DMS79 (cell line): ENCODE measurements at regions not wholly inside any gene's neighbourhood (a gene's known extent, or its start where the extent isn't known, plus 50 kb on each side); places are given as distances from the start of the nearest gene placed in this dataset.
"Not testable (repeated sequence)": the region's sequence is repeated elsewhere in the genome, so short reads cannot be mapped to it uniquely, and the experiment has no call there.

Source experiments
- DNase-seq: peaks from one replicate; lab custom pipeline; 2025; lab: John Stamatoyannopoulos, UW

DNA sequence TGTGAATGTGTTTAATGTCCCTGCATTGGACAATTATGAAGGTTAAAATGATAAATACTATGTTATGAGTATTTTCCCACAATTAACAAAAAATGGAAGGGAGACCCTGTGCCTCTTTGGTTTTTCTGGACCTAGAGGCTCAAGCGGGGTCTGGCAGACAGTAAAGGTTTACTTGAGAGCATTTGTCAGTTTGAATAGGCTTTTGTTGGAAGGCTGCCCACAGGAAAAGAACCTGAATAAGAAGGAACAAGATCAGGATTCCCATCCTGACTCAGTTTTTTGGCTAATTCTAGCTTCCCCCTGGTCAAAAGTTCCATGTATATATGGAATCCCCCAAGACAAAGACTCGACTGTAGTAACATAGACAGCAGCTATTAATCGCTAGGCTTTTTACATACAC, 150.9 kb upstream of the JUN start:
- DNase-seq = no peak

DNA sequence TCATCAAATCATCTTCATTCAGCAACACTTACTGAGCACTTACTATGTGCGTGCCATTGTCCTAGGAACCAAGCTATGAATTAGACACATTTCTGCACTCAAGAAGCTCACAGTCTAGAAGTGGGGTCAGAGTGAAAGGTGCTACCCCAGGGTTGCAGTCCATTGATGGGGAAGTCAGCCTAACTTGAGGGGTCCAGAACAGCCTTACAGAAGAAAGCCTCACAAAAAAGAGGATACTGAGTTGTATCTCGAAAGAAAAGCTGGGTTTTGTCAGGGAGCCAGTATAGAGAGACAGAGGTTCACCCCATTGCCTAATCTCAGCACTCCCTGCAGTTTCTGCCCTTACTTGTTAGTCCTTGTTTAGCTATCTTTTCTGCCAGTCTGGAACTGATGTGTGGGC, 153.1 kb upstream of the JUN start:
- no peak for DNase-seq

DNA sequence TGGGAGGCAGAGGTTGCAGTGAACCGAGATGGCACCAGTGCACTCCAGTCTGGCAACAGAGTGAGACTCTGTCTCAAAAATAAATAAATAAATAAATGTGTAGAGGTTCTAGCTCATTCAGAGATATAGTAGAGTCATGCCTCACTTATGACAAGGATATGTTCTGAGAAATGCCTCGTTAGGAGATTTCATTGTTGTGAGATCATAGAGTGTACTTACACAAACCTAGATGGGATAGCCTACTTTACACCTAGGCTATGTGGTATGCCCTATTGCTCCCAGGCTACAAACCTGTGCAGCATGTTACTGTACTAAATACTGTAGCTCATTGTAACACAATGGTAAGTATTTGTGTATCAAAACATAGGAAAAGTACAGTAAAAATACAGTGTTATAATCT, 155.3 kb upstream of the JUN start:
- DNase-seq = no peak

DNA sequence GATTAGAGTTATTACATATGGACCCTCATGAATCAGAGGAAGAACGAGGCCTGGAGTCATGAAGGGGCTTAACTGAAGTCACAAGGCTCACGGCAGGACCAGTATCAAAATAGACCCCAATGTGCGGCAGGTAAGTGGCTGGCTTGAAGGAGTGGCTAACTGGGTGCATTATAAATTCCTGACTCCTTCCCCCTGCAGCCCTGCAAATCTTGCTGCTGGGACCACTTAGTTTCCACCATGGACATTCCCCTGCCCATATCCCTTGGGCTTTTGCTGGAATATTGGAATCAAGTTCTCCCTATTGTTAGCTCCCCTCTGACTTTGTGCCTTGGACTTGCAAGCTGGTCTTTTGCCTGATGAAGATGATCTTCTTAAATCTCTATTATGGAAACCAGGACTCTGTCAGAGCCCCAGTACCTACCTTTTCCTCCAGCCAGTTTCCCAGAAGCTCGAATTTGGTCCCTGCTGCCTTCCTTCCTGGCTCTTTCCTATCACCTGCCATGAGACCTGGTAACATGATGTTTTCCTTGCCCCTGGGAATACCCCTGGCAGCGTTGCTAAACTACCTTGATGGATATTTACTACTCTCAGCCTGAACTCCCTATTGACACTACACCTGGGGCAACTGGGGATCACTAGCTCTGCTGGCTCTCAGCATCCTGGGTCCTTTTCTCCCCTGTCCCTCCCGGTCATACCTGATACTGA, 156.0 kb upstream of the JUN start:
- no peak for DNase-seq

DNA sequence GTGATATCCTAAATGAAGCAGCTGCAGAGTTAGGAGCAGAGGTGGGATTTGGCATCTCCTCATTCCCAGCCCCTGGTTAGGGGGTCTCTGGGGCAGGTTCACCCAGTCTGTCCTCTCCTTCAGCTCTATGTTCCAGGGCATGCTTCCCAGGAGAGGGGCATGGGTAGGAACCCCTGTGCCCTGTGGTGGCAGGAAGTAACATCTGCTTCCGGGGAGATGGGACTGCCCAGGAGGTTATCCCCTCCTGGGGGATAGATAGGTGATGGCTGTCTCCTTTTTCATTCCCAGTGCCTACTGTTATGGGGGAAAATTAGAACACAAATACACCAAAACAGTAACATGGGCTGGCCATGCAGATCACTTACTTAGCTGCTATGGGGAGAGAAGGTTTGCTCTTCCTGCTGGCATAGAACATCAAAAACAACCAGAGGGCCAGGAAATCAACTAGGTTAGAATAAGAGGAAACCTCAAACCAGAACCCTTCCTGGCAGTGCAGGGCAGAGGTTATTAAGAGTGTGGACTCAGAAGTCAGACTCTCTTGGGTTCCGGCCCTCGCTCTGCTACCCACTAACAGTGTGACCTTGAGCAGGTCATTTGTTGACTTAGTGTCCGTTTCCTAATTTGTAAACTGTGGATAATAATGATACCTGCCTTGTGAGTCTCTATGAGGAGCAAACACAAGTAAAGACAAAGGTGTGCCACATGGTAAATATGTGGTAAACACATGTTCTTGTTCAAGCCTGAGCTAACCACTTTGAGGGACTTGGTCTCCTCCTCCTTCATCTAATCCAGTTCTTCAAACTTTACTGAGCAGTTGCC, 157.8 kb upstream of the JUN start:
- DNase-seq = no peak

DNA sequence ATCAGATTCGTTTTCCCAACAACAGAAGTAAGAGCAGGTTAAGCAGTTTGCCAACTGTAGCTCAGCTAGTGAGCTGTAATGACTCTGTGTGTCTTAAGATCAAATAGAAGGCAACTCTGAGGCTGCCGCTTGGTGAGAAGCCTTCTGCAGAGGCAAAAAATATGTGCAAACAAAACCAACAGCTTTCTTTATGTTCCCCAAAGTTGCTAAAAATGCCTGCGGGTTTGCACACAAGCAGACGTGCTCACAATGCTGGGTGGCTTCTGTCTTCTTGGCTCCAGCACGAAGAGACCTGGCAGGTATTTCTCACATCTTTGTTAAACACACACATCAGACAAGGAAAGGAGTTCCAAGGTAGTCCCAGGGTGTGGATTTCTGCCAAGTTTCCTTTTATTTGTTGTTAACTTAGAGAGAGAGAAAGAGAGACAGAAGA, 158.9 kb upstream of the JUN start:
- DNase-seq = no peak

DNA sequence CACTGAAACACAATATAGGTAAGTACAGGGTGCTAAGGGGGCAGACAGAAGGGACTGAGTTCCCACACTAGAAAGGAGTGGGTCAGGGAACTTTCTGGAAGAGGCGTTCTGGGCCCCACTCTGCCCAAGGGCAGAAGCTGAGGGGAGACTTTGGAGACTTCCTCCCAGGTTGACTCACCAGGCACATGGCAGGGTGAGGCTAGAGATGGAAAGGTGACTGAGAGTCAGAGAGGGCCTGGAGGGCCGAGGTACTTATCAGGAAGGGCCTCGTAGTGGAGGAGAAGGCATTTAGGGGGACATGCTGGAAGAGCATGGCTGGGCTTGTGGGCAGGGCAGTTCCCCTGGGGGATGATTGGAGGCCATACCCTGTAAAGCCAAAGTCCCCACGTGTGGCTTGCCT, 159.9 kb upstream of the JUN start:
- no peak for DNase-seq

DNA sequence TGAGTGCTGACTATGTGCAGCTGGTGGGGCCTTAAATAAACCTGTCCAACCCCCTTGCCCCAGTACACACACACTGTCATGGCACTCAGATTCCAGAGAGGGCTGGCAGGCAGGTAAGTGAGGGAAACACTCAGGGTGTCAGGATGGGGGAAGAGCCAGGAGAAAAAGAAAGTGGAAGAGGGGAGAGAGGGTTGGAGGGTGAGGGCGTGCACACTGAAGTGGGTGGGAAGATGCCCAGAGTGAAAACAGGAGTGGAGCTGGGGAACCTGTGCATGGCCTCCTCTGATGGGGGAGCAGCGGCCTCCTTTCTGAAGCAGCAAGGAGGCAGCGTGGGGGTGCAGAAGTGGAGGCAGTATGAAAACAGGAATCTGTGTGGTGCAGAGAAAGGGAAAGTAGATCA, 160.6 kb upstream of the JUN start:
- no peak for DNase-seq

DNA sequence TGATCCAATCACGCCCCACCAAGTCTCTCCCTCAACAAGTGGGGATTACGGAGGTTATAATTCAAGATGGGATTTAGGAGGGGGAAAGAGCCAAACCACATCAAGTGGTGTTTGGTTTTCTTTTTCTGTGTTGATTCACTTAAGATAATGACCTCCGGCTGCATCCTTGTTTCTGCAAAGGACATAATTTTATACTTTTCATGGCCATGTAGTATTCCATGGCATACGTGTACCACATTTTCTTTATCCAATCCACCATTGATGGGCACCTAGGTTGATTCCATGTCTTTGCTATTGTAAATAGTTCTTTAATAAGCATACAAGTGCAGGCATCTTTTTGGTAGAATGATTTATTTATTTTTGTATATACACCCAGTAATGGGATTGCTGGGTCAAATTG, 162.5 kb upstream of the JUN start:
- DNase-seq = no peak

DNA sequence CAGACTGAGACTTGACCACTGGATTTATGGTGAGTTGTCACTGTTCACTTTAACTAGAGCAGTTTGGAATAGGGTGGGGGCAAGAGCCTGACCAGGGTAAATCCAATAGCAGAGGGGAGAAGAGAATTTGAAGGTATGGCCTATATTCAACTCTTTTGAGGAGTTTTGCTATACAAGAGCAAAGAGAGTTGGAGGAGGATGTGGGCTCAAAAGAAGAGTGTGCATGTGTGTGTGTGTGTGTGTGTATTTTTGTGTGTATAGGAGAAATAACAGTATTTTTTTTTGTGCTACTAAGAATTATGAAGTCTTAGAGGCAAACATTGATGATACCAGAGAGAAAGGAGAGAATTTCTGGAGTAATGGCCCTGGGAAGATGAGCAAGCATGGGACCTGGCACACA, 164.8 kb upstream of the JUN start:
- DNase-seq = no peak

DNA sequence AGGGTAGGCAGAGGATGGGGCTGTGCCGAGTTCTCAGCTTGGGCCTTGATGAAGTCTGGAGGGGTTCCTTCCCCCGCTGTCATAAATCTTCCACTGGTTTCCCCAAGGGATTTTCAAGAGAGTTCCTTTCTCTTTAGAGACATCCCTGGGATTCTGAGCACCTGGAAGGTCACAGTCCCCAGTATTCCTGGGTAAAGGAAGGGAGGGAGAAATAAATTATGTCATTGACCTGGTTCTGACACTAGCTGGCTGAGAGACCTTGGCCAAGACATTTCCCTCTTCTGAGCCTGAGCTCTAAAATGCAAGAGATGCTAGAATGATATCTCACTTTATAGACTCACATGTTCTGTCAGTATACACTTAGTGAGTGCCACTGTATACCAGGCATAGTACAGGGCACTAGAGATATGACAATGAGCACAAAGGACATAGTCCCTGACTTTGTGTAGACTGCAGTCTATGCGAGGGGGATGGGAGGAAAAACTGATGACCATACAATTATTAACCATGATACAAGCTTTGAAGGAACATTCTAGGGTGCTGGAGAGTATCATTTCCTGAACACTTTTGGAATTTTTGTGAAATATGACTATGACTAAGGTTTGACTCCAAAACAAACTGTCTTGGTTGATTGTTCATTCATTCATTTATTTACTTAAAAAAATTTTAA, 165.8 kb upstream of the JUN start:
- DNase-seq = no peak

DNA sequence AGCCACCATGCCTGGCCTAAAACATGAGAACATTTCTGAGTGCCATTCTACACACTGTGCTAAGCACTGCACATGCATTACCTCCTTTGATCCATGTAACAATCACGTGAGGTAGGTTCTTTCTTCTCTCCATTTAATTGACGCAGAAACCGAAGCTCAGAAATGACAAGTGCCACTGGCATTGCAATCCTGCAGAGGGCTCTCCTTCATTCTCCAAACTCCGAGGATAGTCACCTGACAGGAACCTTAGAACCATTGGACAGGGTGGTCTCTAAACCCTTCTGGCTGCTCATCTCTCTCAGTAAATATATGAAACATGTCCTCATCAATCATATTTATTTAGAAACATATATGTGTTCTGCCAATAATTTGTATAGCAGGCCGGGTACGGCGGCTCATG, 167.1 kb upstream of the JUN start:
- DNase-seq = no peak

DNA sequence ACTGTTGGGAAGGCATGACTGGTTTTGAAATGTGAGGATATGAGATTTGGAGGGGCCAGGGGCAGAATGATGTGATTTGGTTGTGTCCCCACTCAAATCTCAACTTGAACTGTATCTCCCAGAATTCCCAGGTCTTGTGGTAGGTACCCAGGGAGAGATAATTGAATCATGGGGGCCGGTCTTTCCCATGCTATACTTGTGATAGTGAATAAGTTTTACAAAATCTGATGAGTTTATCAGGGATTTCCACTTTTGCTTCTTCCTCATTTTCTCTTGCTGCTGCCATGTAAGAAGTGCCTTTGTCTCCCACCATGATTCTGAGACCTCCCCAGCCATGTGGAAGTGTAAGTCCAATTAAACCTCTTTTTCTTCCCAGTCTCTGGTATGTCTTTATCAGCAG, 170.1 kb upstream of the JUN start:
- DNase-seq = not testable (repeated sequence)

DNA sequence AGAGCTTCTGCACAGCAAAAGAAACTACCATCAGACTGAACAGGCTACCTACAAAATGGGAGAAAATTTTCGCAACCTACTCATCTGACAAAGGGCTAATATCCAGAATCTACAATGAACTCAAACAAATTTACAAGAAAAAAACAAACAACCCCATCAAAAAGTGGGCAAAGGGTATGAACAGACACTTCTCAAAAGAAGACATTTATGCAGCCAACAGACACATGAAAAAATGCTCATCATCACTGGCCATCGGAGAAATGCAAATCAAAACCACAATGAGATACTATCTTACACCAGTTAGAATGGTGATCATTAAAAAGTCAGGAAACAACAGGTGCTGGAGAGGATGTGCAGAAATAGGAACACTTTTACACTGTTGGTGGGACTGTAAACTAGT, 179.4 kb upstream of the JUN start:
- not testable (repeated sequence) for DNase-seq

DNA sequence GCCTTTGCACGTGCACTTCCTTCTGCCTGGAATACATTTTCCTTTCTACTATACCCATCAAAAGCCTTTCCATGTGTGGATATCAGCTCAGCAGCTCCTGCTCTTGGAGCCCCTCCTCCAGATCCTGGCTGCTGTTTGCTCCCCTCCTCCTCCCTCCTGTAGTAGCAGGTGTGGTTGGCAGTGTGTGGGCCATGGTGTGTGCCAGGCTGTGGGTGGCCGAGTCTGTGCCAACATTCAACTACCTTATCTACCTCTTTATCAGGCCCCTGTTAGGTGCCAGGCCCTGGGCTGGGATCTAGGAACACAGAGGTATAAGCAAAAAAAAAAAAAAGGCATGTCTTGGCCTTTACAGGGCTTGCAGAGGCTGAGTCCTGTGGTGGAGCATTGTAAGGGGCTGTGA, 180.6 kb upstream of the JUN start:
- DNase-seq = no peak

DNA sequence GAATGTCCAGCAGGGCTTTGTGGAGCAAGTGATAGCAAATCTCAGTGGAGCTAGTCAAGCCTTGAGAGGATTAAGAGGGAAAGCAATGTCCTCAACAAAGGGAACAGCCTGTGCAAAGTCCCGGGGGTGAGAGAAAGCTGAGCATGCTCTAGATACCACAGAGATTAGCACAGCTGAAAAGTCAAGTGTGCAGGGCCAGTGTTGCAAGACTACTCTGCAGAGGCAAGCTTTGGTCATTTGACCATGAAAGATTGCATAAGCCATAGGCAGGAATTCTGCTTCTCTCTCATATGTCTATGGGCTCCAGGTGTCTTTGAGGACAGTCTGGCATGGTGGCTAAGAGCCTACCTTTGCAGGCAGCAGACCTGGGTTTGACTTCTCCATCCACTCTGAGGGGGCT, 181.0 kb upstream of the JUN start:
- no peak for DNase-seq

DNA sequence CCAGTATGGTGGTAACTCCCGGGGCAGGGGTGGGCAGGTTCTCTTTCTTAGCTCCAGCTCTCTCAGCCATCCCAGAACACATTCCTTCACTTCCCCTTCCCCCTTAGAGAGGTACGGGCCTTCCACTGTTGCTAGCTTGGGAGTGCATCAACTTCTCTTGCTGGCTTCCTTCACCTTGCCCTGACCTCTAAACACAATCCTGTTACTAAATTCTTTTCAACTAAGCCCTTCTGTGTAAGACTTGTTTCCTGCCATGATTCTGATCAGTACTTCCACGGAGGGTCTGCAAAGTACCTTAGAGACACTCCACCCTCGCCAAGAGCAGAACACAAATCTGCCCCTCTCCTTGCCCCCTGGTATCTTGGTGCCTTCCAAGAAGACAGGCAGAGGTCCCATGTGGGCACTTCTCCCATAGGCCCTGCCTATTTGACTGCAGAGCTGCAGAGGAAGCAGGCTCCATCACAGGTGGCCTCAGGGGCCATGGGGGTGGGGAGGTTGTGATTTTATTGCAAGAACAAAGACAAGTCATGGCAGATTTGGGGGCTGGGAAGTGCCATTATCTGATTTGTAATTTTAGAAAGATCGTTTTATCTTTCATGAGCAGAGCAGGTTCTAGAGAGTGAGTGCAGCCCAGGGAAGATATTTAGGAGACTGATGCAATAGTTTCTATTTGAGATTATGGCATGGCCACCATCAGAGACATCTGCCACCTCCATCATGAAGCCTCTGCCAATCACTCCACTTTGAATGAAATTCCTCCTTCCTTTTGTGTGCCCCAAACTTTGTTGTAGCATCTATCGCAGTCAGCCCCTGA, 182.5 kb upstream of the JUN start:
- no peak for DNase-seq

DNA sequence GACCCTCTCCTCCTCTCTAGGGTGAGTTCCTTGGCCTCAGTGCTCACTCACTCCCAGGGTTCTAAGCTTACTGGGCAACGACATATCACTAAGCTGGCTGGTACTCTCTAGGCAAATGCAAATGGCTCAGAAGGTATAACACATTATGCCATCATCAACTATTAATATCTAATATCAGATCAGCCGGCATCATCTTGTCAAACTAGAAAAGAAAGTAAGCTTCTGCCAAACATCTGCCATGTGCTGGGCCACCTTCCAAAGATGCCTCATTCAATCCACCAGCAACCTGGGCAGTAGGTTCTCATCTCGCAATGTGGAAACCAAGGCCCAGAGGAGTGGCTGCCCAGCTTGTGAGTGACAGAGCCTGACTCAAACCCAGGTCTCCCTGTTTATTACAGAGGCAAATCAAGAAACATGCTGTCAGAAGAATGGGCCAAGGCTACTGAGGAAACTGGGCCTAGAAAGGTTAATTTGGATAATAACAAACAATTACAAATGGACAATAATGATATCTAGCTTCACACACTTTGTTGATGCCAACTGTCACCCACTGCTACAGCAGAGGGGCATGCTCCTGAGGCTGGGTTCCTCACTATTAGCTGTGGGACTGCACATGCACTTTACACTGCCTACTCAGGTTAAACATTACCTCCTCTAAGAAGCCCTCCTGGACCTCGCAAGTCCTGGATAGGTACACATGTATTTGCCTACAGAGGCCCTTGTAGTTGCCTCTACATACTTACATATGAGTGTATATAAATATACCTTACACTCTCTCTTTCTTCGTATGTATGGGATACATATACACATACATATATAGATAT, 183.3 kb upstream of the JUN start:
- DNase-seq = no peak

DNA sequence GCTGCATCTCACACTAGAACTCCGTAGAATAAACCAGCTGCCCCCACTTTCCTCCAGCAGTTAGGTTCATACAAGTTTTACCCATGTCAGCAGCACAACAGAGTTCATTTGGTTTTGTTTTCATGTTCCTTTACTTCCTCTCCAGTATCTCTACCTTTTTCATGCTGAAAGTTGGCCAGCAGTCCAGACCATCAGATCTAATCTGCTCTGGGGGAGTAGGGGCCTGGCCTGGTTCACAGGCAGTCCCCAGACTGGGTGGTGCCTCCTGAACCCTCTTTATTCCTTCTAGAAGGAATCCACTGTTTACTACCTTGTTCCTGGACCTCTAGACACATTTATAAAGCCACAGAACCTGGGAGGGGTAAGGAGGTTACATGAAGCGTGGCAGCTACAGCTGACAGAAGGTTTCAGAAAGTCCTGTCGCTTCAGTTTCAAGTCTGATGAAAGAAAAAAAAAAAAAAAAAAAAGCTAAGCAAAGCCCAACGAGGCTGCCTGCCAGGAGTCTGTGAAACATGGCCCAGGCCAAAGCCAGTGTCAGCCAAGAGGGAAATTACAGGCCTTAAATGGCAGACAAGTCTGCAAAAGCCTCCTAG, 184.6 kb upstream of the JUN start:
- DNase-seq = peak; percentile 41

DNA sequence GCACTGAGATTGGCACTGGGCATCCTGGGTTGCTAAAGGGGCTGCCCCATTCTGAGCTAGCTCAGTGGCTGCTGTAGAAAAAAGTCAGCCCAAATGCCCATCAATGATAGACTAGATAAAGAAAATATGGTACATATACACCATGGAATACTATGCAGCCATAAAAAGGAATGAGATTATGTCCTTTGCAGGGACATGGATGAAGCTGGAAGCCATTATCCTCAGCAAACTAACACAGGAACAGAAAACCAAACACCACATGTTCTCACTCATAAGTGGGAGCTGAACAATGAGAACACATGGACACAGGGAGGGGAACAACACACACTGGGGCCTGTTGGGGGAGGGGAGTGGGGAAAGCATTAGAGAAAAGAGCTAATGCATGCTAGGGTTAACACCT, 185.3 kb upstream of the JUN start:
- DNase-seq = not testable (repeated sequence)

DNA sequence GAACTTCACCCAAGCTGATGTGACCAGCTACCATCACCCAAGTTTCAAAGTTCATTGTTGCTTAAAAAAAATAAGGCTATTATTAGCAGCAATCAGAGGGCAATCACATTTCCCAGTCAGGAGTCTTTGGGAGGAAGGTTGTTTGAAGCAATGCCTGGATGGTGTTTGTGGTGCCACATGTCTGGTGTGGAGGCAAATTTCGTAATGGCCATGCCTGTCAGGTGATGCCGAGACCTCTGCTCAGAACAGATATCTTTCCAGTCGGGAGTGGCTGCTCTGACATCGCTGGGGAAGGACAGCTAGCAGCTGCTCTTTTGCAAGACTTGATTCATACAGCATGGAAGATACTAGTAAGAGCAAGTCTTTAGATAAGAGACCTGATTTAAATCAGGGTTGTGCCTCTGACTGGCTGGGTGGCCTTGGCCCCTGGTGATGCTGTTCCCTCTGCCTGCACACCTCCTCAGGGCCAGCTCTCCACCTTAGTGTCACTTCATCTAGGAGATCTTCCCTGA, 187.8 kb upstream of the JUN start:
- DNase-seq = no peak
